Neural progenitor cell (in vitro differentiated cells): ENCODE measurements at regions not wholly inside any gene's neighbourhood (a gene's known extent, or its start where the extent isn't known, plus 50 kb on each side); places are given as distances from the start of the nearest gene placed in this dataset.
"Not testable (repeated sequence)": the region's sequence is repeated elsewhere in the genome, so short reads cannot be mapped to it uniquely, and the experiment has no call there.

Source experiments
- DNase-seq: peaks from one replicate; pipeline ENCODE4 v3.0.0-alpha.2; 2016; ENCODE audit warnings: low spot score
- H2AFZ ChIP-seq: fragments of 200-600 bp; sonication (generic); replicated peaks from 2 replicates; pipeline ENCODE4 v1.6.1; 2016; ENCODE audit warnings: antibody characterized with exemption
- H3F3A ChIP-seq: fragments of 200-600 bp; sonication (generic); 2 replicates; pipeline ENCODE4 v1.6.1; 2016; ENCODE audit warnings: antibody characterized with exemption, low read depth
- H3K27ac ChIP-seq: fragments of 200-600 bp; sonication (generic); 2 replicates; pipeline ENCODE4 v1.5.1; 2016; ENCODE audit warnings: mild to moderate bottlenecking
- H3K27me3 ChIP-seq: fragments of 200-600 bp; sonication (generic); 2 replicates; pipeline ENCODE4 v1.6.1; 2016; ENCODE audit warnings: mild to moderate bottlenecking, moderate library complexity
- H3K36me3 ChIP-seq: fragments of 200-600 bp; sonication (generic); 2 replicates; pipeline ENCODE4 v1.5.1; 2016
- H3K4me1 ChIP-seq: fragments of 200-600 bp; sonication (generic); 2 replicates; pipeline ENCODE4 v1.6.1; 2016; ENCODE audit warnings: mixed run types
- H3K4me2 ChIP-seq: fragments of 200-600 bp; sonication (generic); 2 replicates; pipeline ENCODE4 v1.6.1; 2016
- H3K4me3 ChIP-seq: fragments of 200-600 bp; sonication (generic); 2 replicates; pipeline ENCODE4 v1.5.1; 2016
- H3K79me2 ChIP-seq: fragments of 200-600 bp; sonication (generic); 2 replicates; pipeline ENCODE4 v1.6.1; 2016; ENCODE audit warnings: low read depth
- H3K9ac ChIP-seq: fragments of 200-600 bp; sonication (generic); 2 replicates; pipeline ENCODE4 v1.6.1; 2016
- H3K9me3 ChIP-seq: fragments of 200-600 bp; sonication (generic); 2 replicates; pipeline ENCODE4 v1.5.1; 2016; ENCODE audit warnings: low read depth
- H4K20me1 ChIP-seq: fragments of 200-600 bp; sonication (generic); 2 replicates; pipeline ENCODE4 v1.6.1; 2016; ENCODE audit warnings: low read depth
- H3K27ac Mint-ChIP-seq: 3 replicates; pipeline ENCODE4 v1.8.0; 2021; ENCODE audit warnings: mixed read lengths
- H3K27me3 Mint-ChIP-seq: 2 replicates; pipeline ENCODE4 v1.8.0; 2022; ENCODE audit warnings: low read depth, mild to moderate bottlenecking, inconsistent platforms, moderate library complexity, mixed read lengths; ENCODE audit not compliant: insufficient read depth
- H3K36me3 Mint-ChIP-seq: 3 replicates; pipeline ENCODE4 v1.8.0; 2021; ENCODE audit warnings: mixed read lengths
- H3K4me1 Mint-ChIP-seq: 3 replicates; pipeline ENCODE4 v1.8.0; 2021; ENCODE audit warnings: mixed read lengths
- H3K4me3 Mint-ChIP-seq: 3 replicates; pipeline ENCODE4 v1.8.0; 2021; ENCODE audit warnings: mild to moderate bottlenecking, moderate library complexity, mixed read lengths
- H3K9me3 Mint-ChIP-seq: 3 replicates; pipeline ENCODE4 v1.8.0; 2020; ENCODE audit warnings: mixed read lengths
- EZH2 ChIP-seq: fragments of 200-600 bp; sonication (generic); IDR thresholded peaks from 2 replicates; pipeline ENCODE4 v1.6.1; 2017; ENCODE audit warnings: antibody characterized with exemption, mild to moderate bottlenecking, moderate library complexity
- EZH2phosphoT487 ChIP-seq: fragments of 200-600 bp; sonication (generic); IDR thresholded peaks from 2 replicates; pipeline ENCODE4 v1.6.1; 2017; ENCODE audit warnings: antibody characterized with exemption
- TF ChIP-seq, protein P1 (sequence below): fragments of 200-600 bp; sonication (generic); IDR thresholded peaks from 2 replicates; pipeline ENCODE4 v1.5.1; 2017; ENCODE audit warnings: antibody characterized with exemption, mild to moderate bottlenecking

DNA sequence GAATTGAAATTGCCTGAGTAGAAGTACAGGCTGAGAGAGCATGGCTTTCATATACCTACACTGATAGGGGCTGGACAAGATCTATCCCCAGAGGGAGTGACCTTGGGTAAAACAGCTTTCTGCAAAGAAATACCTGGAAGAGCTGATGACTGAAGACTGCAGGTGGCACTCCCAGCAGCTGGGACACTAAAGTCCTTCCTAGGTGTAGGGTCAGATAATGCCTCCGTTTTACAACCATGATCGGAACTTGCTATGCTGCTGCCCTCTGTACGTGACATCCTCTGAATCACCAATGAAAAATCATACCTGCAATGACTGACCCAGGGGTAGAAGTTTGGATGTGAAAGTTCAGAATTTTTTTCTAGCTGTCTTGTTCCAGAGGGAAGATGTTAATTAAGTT is 107.2 kb upstream of the WDR1 start:
- TF ChIP-seq, protein P1, sequence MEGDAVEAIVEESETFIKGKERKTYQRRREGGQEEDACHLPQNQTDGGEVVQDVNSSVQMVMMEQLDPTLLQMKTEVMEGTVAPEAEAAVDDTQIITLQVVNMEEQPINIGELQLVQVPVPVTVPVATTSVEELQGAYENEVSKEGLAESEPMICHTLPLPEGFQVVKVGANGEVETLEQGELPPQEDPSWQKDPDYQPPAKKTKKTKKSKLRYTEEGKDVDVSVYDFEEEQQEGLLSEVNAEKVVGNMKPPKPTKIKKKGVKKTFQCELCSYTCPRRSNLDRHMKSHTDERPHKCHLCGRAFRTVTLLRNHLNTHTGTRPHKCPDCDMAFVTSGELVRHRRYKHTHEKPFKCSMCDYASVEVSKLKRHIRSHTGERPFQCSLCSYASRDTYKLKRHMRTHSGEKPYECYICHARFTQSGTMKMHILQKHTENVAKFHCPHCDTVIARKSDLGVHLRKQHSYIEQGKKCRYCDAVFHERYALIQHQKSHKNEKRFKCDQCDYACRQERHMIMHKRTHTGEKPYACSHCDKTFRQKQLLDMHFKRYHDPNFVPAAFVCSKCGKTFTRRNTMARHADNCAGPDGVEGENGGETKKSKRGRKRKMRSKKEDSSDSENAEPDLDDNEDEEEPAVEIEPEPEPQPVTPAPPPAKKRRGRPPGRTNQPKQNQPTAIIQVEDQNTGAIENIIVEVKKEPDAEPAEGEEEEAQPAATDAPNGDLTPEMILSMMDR: no peak
- TF ChIP-seq EZH2: no peak
- no peak for TF ChIP-seq EZH2phosphoT487
- H3K4me2 ChIP-seq: no peak overlapping the region
- Mint-ChIP-seq H3K4me3 (no peak overlapping the region), H3K27ac (no peak overlapping the region), H3K9me3 (no peaks in the 10 kb centered on the region), H3K27me3 (peaks cover 2% of the 10 kb centered on the region), H3K36me3 (no peaks in the 10 kb centered on the region), H3K4me1 (no peaks in the 10 kb centered on the region)
- no peaks in the 10 kb centered on the region for H3K36me3 ChIP-seq
- no peaks in the 10 kb centered on the region for H3K4me1 ChIP-seq
- no peaks in the 10 kb centered on the region for H3K9me3 ChIP-seq
- no peak overlapping the region for H3K9ac ChIP-seq
- H3K4me3 ChIP-seq: no peak overlapping the region
- no peak overlapping the region for H2AFZ ChIP-seq
- DNase-seq: no peak
- H3K79me2 ChIP-seq: no peaks in the 10 kb centered on the region
- no peaks in the 10 kb centered on the region for H3K27me3 ChIP-seq
- H4K20me1 ChIP-seq: no peaks in the 10 kb centered on the region
- H3F3A ChIP-seq: no peaks in the 10 kb centered on the region
- no peak overlapping the region for H3K27ac ChIP-seq

DNA sequence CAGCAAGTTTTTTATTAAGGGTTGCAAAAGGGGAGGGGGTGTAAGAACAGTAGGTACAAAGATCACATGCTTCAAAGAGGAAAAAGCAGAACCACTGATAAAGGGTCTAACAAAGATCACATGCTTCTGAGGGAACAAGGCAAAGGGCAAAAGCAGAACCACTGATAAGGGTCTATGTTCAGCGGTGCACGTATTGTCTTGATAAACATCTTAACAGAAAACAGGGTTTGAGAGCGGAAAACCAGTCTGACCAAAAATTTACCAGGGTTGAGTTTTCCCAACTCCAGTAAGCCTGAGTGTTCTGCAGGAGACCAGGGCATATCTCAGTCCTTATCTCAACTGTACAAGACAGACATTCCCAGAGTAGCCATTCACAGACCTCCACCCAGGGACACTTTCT is 96.9 kb upstream of the WDR1 start:
- H3K27me3 Mint-ChIP-seq, H4K20me1 ChIP-seq, H3K4me3 Mint-ChIP-seq, H3K36me3 ChIP-seq, H3K27ac ChIP-seq, H3K9ac ChIP-seq, H3K9me3 ChIP-seq, H3K4me2 ChIP-seq, H3K9me3 Mint-ChIP-seq, H2AFZ ChIP-seq, H3K27ac Mint-ChIP-seq, H3K27me3 ChIP-seq, H3K4me1 ChIP-seq, H3K79me2 ChIP-seq, H3K36me3 Mint-ChIP-seq, H3K4me3 ChIP-seq, H3F3A ChIP-seq, H3K4me1 Mint-ChIP-seq, DNase-seq: not testable (repeated sequence)

GRCh38 chr4:10212901-10213300 is 96.3 kb upstream of the WDR1 start:
- H3K9me3 Mint-ChIP-seq: no peaks in the 10 kb centered on the region
- H3K9ac ChIP-seq: no peak overlapping the region
- H3K4me2 ChIP-seq: no peak overlapping the region
- no peak overlapping the region for H2AFZ ChIP-seq
- H3K27me3 Mint-ChIP-seq: no peaks in the 10 kb centered on the region
- H3K9me3 ChIP-seq: no peaks in the 10 kb centered on the region
- H3K36me3 ChIP-seq: no peaks in the 10 kb centered on the region
- DNase-seq: no peak
- no peaks in the 10 kb centered on the region for H3K79me2 ChIP-seq
- H3K27ac ChIP-seq: no peak overlapping the region
- H3K4me1 ChIP-seq: no peaks in the 10 kb centered on the region
- H3F3A ChIP-seq: no peaks in the 10 kb centered on the region
- no peaks in the 10 kb centered on the region for H3K36me3 Mint-ChIP-seq
- H3K4me3 Mint-ChIP-seq: no peak overlapping the region
- H3K27ac Mint-ChIP-seq: no peak overlapping the region
- no peaks in the 10 kb centered on the region for H3K27me3 ChIP-seq
- H3K4me1 Mint-ChIP-seq: no peaks in the 10 kb centered on the region
- no peaks in the 10 kb centered on the region for H4K20me1 ChIP-seq
- H3K4me3 ChIP-seq: no peak overlapping the region
- no peak for TF ChIP-seq EZH2phosphoT487
- TF ChIP-seq EZH2: no peak
- TF ChIP-seq, protein P1: no peak

GRCh38 chr4:10212400-10212799 is 95.8 kb upstream of the WDR1 start:
- Histone ChIP-seq H4K20me1 (no peaks in the 10 kb centered on the region), H3K27ac (no peak overlapping the region), H3K4me3 (no peak overlapping the region), H3K36me3 (no peaks in the 10 kb centered on the region), H3K27me3 (no peaks in the 10 kb centered on the region), H3K9me3 (no peaks in the 10 kb centered on the region), H3K9ac (no peak overlapping the region), H3F3A (no peaks in the 10 kb centered on the region), H3K4me2 (no peak overlapping the region), H3K4me1 (no peaks in the 10 kb centered on the region), H3K79me2 (no peaks in the 10 kb centered on the region), H2AFZ (no peak overlapping the region)
- TF ChIP-seq EZH2 (no peak), EZH2phosphoT487 (no peak)
- TF ChIP-seq, protein P1: no peak
- DNase-seq: no peak
- Mint-ChIP-seq H3K27ac (no peak overlapping the region), H3K36me3 (no peaks in the 10 kb centered on the region), H3K27me3 (no peaks in the 10 kb centered on the region), H3K9me3 (no peaks in the 10 kb centered on the region), H3K4me1 (no peaks in the 10 kb centered on the region), H3K4me3 (no peak overlapping the region)
